Hepatocyte (in vitro differentiated cells): ENCODE measurements at regions not wholly inside any gene's neighbourhood (a gene's known extent, or its start where the extent isn't known, plus 50 kb on each side); places are given as distances from the start of the nearest gene placed in this dataset.

Source experiments
- DNase-seq: peaks from one replicate; pipeline ENCODE4 v3.0.0-alpha.2; 2016; ENCODE audit warnings: low spot score
- H2AFZ ChIP-seq: fragments of 200-600 bp; sonication (generic); 2 replicates; pipeline ENCODE4 v1.6.0; 2016; ENCODE audit warnings: antibody characterized with exemption, mild to moderate bottlenecking
- H3K27ac ChIP-seq: fragments of 200-600 bp; sonication (generic); 2 replicates; pipeline ENCODE4 v1.5.1; 2016; ENCODE audit warnings: mild to moderate bottlenecking
- H3K27me3 ChIP-seq: fragments of 200-600 bp; sonication (generic); 2 replicates; pipeline ENCODE4 v1.6.1; 2016
- H3K36me3 ChIP-seq: fragments of 200-600 bp; sonication (generic); replicated peaks from 2 replicates; pipeline ENCODE4 v1.5.1; 2016; ENCODE audit warnings: low read depth; ENCODE audit not compliant: insufficient read depth
- H3K4me1 ChIP-seq: fragments of 200-600 bp; sonication (generic); 2 replicates; pipeline ENCODE4 v1.5.1; 2016; ENCODE audit warnings: mild to moderate bottlenecking, moderate library complexity; ENCODE audit not compliant: insufficient read depth
- H3K4me2 ChIP-seq: fragments of 200-600 bp; sonication (generic); 2 replicates; pipeline ENCODE4 v1.6.0; 2016
- H3K4me3 ChIP-seq: fragments of 200-600 bp; sonication (generic); 2 replicates; pipeline ENCODE4 v1.5.1; 2016; ENCODE audit warnings: mild to moderate bottlenecking
- H3K79me2 ChIP-seq: fragments of 200-600 bp; sonication (generic); 2 replicates; pipeline ENCODE4 v1.6.0; 2017; ENCODE audit warnings: mild to moderate bottlenecking
- H3K9me2 ChIP-seq: fragments of 200-600 bp; sonication (generic); replicated peaks from 2 replicates; pipeline ENCODE4 v1.6.0; 2017; ENCODE audit warnings: mild to moderate bottlenecking; ENCODE audit not compliant: insufficient read depth
- H3K9me3 ChIP-seq: fragments of 200-600 bp; sonication (generic); 2 replicates; pipeline ENCODE4 v1.5.1; 2016; ENCODE audit warnings: low read depth, mild to moderate bottlenecking
- H4K20me1 ChIP-seq: fragments of 200-600 bp; sonication (generic); 2 replicates; pipeline ENCODE4 v1.6.0; 2016; ENCODE audit warnings: mild to moderate bottlenecking; ENCODE audit not compliant: insufficient read depth, poor library complexity, severe bottlenecking
- EZH2 ChIP-seq: fragments of 200-600 bp; sonication (generic); IDR thresholded peaks from 2 replicates; pipeline ENCODE4 v1.6.1; 2016; ENCODE audit warnings: antibody characterized with exemption, mild to moderate bottlenecking, borderline replicate concordance
- EZH2phosphoT487 ChIP-seq: fragments of 200-600 bp; sonication (generic); IDR thresholded peaks from one replicate; pipeline ENCODE4 v1.6.1; 2018; ENCODE audit warnings: antibody characterized with exemption, mild to moderate bottlenecking, low read depth, moderate library complexity; ENCODE audit not compliant: unreplicated experiment, severe bottlenecking
- WGBS: methylation state at CpG from one replicate; pipeline ENCODE4 v1.1.6; 2016; ENCODE audit warnings: low lambda C conversion rate; ENCODE audit errors: missing lambda C conversion rate; 5-methylcytosine and 5-hydroxymethylcytosine counted together
- TF ChIP-seq, protein P1 (sequence below): fragments of 200-600 bp; sonication (generic); IDR thresholded peaks from 2 replicates; pipeline ENCODE4 v1.5.1; 2016; ENCODE audit warnings: antibody characterized with exemption, mild to moderate bottlenecking; ENCODE audit not compliant: poor library complexity

DNA sequence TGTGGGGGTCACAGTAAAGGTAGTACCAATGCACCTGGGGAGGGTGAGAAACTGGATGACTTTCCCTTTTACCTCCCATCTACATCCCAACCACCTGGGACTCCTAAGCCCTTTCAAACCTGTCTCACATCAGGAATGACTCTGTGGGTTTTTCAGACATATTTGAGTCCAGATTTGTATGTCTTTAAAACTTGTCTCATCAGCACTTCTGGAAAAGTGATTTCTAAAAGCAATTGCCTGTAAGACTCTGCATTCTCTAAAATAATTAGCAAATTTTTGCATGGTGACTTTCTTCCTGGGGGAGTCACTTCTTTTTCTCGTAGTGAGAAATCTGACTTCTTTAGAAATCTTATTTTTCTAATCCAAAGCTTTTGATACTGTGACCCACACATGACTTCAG, 1553.0 kb upstream of the PIK3C3 start:
- Histone ChIP-seq H3K27me3 (no peaks in the 10 kb centered on the region), H3K36me3 (no peaks in the 10 kb centered on the region), H3K4me3 (no peak overlapping the region), H3K9me2 (no peaks in the 10 kb centered on the region), H2AFZ (no peak overlapping the region), H4K20me1 (no peaks in the 10 kb centered on the region), H3K4me1 (no peaks in the 10 kb centered on the region), H3K79me2 (no peaks in the 10 kb centered on the region), H3K27ac (no peak overlapping the region), H3K9me3 (no peaks in the 10 kb centered on the region), H3K4me2 (no peak overlapping the region)
- DNase-seq, result no peak
- TF ChIP-seq EZH2phosphoT487 (no peak), EZH2 (no peak)
- TF ChIP-seq, protein P1, sequence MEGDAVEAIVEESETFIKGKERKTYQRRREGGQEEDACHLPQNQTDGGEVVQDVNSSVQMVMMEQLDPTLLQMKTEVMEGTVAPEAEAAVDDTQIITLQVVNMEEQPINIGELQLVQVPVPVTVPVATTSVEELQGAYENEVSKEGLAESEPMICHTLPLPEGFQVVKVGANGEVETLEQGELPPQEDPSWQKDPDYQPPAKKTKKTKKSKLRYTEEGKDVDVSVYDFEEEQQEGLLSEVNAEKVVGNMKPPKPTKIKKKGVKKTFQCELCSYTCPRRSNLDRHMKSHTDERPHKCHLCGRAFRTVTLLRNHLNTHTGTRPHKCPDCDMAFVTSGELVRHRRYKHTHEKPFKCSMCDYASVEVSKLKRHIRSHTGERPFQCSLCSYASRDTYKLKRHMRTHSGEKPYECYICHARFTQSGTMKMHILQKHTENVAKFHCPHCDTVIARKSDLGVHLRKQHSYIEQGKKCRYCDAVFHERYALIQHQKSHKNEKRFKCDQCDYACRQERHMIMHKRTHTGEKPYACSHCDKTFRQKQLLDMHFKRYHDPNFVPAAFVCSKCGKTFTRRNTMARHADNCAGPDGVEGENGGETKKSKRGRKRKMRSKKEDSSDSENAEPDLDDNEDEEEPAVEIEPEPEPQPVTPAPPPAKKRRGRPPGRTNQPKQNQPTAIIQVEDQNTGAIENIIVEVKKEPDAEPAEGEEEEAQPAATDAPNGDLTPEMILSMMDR, result no peak
- WGBS, result 72% methylated on average over 1 of the region's 1 CpG

DNA sequence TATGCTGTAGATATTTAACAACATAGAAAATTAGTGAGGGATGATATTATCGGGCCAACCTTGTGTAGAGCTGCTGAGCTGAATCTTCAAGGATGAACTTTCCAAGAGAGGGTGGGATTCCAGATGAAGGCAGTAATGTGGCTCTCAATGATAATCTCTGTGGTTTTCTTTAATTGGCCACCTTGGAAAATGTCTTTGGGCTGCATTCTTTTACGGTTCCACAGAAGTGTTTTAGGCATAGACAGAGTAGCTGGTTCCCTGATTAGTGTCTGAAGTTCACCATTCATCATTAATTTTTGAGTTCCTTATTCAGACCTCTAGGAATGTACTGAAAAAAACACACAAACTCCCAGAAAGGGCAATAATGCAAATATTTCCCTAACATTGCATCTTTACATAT, 1566.9 kb upstream of the PIK3C3 start:
- Histone ChIP-seq H3K4me1 (no peaks in the 10 kb centered on the region), H3K36me3 (no peaks in the 10 kb centered on the region), H3K9me3 (no peaks in the 10 kb centered on the region), H2AFZ (no peak overlapping the region), H3K27me3 (no peaks in the 10 kb centered on the region), H3K9me2 (no peaks in the 10 kb centered on the region), H3K27ac (no peak overlapping the region), H4K20me1 (no peaks in the 10 kb centered on the region), H3K79me2 (no peaks in the 10 kb centered on the region), H3K4me2 (no peak overlapping the region), H3K4me3 (no peak overlapping the region)
- TF ChIP-seq EZH2 (no peak), EZH2phosphoT487 (no peak)
- TF ChIP-seq, protein P1, result no peak
- no peak for DNase-seq
- 82% methylated on average over 2 of the region's 2 CpGs for WGBS

DNA sequence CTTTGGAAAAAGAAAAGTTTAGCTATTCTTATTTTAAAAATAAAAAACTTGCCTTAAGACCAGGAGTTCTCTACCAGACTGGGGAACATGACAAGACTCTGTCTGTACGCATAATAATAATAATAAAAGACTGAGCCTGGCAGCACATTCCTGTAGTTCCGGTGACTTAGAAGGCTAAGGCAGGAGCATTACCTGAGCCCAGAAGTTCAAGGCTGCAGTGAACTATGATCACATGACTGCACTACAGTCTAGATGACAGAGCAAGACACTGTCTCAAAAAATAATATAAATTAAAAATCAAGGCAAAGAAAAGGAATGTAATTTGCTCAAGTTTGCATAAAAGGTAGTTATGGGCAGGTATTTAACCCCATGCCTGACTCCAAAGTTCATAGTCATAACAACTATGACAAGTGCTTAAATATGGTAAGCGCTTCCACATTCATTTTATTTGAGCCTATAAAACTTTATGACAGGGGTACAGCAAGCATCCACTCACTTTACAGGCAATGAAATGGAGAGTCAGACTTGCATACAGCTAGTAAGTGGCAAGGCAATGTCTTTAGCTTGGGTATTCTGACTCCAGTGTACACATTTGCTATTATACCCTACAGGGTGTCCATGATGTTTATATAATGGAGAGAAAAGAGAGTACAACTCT, 1567.8 kb upstream of the PIK3C3 start:
- H3K4me2 ChIP-seq, result no peak overlapping the region
- H2AFZ ChIP-seq, result no peak overlapping the region
- H3K4me1 ChIP-seq, result no peaks in the 10 kb centered on the region
- DNase-seq, result peak; percentile 13
- TF ChIP-seq, protein P1, result no peak
- TF ChIP-seq EZH2phosphoT487 (no peak), EZH2 (no peak)
- no peaks in the 10 kb centered on the region for H4K20me1 ChIP-seq
- no peak overlapping the region for H3K27ac ChIP-seq
- no peaks in the 10 kb centered on the region for H3K79me2 ChIP-seq
- no peak overlapping the region for H3K4me3 ChIP-seq
- 64% methylated on average over 3 of the region's 3 CpGs for WGBS
- H3K36me3 ChIP-seq, result no peaks in the 10 kb centered on the region
- no peaks in the 10 kb centered on the region for H3K9me2 ChIP-seq
- no peaks in the 10 kb centered on the region for H3K9me3 ChIP-seq
- H3K27me3 ChIP-seq, result no peaks in the 10 kb centered on the region

DNA sequence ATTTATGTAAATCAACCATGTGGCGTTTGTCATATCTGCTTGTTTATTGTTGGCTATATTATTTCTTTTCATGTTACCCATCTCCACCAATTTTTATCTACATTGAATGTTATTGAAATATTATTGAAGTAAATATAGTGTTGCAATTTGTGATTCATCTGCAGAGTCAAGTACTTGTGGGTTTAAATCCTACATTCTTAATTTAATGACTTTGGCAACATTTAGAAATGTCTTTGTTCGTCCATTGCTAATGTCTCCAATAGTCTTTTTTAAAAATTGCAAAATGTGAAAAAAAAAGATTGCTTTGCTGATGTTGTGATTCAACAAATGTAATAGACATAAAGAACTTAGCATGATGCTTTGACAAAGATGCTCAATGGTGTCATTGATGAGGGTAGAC, 1572.8 kb upstream of the PIK3C3 start:
- TF ChIP-seq EZH2 (no peak), EZH2phosphoT487 (no peak)
- TF ChIP-seq, protein P1, result no peak
- Histone ChIP-seq H3K79me2 (no peaks in the 10 kb centered on the region), H3K27me3 (no peaks in the 10 kb centered on the region), H2AFZ (no peak overlapping the region), H3K9me3 (no peaks in the 10 kb centered on the region), H4K20me1 (no peaks in the 10 kb centered on the region), H3K36me3 (no peaks in the 10 kb centered on the region), H3K4me1 (no peaks in the 10 kb centered on the region), H3K4me2 (no peak overlapping the region), H3K9me2 (no peaks in the 10 kb centered on the region), H3K27ac (no peak overlapping the region), H3K4me3 (no peak overlapping the region)
- DNase-seq, result no peak
- WGBS, result 95% methylated on average over 2 of the region's 2 CpGs
